ENCODE measurements at regions not wholly inside any gene's neighbourhood (a gene's known extent, or its start where the extent isn't known, plus 50 kb on each side); places are given as distances from the start of the nearest gene placed in this dataset.
"Not testable (repeated sequence)": the region's sequence is repeated elsewhere in the genome, so short reads cannot be mapped to it uniquely, and the experiment has no call there.

DNA sequence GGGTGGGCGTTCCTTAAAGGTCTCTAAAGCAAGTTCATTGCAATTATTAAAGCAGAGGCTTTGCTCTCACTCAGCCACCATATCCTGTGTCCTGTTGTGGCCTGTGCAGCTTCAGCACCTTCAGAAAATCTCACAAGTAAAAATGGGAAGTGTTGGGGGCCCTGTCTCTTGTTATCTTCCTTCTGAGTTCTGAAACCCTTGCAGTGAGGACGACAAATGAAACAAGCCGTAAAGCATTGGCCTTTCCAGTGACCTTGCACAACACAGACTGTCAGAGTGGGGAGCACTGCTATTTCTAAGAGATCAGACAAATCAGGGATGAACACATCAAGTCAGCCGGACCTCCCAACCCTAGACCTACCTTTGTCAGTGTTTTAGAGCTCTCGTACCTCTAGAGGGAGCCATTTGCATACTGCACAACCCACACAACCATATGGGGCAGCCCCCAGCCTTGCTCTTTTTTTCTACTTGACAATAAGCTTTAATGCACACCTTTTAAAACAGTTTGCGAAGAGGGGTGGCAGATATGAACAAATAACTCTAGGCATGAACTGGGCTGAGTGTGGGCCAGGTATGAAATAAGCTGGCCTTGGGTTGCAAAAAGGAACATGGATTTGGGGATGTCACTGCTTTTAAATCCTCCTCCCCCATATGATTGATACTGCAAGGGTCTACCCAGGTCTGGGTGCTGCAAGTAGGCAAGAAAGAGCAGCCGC lies 89.8 kb downstream of the KATNIP start:
- peak in 3 of 14 donors; percentile 1 to 10 (median 2) for DNase-seq

DNA sequence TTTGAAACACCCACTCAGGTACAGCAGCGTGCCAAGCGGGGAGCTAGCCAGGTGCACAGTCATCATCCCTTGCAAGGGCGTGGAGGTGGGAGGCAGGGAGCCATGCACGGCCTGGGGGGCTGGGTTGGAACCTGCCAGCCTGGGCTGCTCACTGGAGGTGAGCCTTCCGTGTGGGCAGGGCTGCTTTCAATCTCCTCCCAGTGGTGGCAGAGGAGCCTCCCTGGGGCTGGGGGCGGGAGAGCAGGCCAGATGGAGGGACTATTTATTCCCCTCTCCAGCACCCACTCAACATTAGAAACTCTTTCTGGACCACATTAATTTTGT lies 90.3 kb downstream of the KATNIP start:
- no peak for DNase-seq

DNA sequence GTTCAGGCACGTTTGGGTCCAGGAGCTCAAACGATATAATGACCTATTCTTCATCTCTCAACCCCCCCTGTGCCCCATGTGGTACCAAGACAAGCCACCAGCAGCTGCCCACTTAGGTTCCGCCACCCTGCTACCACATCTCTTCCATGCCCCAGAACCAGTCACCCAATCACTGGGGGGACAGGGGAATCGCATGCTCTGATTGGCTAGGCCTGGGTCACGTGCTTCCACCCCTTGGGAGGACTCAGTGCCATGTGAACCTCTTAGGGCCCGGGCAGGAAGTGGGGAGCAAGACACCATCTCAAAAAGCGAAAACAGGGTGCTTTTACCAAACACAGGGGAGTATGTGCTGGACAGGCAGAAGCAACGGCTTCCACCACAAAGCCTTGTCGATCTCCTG lies 91.3 kb downstream of the KATNIP start:
- no peak for DNase-seq

DNA sequence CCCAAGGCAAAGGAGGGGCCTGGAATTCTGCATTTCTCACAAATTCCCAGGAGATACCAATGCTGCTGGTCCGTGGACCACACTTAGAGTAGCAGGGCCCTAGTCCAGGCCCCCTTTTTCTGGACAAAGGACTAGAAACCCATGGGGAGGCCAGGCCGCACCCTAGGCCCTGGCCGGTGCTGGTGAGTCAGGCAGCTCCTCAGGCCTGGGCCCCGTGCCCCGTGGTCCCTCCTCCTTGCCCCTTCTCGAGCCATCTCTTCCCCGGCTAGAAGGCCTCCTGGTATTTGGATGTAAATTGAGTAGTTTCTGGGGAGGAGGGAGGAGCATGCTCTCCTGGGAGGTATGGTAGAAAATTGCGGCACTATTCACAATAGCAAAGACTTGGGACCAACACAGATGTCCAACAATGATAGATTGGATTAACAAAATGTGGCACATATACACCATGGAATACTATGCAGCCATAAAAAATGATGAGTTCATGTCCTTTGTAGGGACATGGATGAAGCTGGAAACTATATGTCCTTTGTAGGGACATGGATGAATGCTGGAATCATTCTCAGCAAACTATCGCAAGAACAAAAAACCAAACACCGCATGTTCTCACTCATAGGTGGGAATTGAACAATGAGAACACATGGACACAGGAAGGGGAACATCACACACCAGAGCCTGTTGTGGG lies 91.9 kb downstream of the KATNIP start:
- not testable (repeated sequence) for DNase-seq

DNA sequence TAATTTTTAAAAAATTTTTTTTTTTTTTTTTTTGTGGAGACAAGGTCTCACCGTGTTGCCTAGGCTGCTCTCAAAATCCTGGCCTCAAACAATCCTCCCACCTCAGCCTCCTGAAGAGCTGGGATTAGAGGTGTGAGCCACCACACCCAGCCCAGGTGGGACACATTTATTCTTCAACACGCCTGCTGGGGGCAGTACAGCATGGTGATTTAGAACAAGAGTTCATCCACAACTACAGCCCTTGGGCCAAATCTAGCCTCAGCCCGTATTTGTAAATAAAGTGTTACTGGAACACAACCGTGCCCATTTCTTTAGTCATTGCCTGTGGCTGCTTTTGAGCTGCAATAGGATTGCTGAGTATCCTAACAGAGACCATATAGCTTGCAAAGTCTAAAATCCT lies 92.8 kb downstream of the KATNIP start:
- DNase-seq = no peak

DNA sequence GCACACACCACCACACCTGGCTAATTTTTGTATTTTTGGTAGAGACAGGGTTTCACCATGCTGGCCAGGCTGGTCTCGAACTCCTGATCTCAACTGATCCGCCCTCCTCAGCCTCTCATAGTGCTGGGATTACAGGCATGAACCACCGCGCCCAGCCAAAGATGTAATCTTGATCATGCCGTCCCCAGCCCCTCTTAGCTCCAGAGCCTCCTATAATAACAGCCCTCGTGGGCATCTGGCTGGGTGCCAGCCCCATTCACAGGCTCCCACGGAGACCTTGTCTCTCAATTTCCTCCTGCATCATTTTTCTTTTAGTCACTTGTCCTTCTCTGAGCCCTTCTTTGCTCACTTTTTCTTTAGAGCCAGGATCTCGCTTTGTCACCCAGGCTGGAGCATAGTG lies 94.2 kb downstream of the KATNIP start:
- DNase-seq = no peak

DNA sequence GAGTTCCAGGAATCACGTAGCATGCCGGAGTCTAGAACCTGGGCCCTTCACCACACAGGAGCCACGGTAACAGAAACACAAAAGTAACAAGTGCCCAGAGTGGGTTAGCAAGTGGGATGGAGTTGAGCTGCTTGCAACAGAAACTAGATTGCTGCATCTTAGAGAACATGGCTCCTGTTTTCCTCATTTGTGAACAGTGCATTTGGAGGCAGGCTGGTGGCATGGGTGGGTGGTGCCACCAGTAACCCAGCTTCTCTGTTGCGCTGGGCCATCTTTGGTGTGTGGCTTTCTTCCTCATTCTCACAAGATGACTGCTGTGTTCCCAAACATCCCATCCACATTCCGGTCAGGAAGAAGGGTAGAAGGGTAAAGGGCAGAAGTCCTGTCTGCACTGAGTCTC lies 95.5 kb downstream of the KATNIP start:
- DNase-seq = no peak

DNA sequence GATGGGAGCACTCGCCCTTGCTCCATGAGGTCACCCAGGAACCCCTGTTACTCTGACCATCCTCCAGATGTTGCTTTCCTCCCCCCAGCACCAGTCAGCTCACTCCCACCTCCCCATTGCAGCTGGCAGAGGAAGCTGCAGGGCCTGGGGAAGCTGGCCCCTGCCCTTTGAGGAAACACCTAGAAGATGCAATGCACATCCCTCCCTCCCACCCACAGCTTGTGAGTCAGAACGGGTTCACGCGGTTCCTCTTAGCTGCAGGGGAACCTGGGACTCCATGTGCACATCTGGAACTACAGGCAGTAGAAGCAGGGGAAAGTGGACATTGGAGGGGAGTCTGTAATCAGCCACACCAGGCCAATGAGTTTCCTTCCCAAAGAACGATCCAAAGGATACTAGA lies 96.9 kb downstream of the KATNIP start:
- DNase-seq = no peak

DNA sequence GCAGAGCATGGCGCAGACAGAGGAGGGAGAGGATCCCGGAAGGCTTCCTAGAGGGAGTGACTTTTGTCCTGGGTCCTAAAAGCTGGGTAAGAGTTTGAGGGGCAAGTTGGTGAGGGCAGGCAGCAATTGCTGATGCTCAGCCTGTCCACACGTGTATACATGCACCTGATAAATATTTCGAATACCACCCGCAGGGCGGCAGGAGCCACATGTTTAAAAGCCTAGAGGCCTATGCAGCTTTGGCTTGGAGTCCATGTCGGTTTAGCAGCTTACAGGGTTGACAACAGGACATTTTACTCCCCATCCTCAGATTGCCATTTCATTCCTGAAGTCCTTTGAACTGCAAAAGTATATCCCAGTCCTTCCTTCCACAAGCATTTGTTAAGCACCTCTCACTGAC lies 99.1 kb downstream of the KATNIP start:
- DNase-seq = no peak

GRCh38 chr16:27650073-27650701 lies 100.2 kb downstream of the KATNIP start:
- no peak for DNase-seq

DNA sequence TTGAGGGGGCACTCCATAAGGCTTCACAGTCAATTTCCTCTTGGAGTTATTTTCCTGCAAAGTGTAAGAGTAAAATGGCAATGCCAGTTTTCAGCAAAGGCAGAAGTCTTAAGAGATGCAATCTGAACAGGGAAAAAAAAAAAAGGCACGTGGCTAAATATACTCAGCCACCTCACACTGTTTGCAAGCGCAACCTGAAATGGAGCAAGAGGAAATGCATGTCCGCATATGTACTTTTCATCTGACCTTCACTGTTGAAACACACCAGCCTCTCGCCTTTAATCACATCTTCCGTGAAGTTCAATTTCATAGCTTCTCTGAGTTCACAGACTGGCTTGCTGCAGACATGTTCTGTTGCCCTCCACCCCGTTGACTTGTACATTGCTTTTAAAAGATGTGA lies 101.4 kb downstream of the KATNIP start:
- no peak for DNase-seq

DNA sequence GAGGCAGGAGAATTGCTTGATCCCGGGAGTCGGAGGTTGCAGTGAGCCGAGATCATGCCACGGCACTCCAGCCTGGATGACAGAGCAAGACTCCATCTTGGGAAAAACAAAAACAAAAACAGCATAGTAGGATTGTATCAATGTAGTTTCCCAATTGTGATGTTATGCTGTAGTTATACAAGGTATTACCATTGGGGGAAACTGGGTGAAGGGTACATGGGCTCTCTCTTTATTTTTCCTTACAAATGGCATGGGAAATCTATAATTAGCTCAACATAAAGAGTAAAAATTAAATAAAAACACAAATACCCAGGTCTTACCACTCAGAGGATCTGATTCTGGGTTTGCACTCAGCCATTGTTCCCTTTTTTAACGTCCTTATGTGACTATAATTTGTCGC lies 107.9 kb downstream of the KATNIP start:
- no peak for DNase-seq

DNA sequence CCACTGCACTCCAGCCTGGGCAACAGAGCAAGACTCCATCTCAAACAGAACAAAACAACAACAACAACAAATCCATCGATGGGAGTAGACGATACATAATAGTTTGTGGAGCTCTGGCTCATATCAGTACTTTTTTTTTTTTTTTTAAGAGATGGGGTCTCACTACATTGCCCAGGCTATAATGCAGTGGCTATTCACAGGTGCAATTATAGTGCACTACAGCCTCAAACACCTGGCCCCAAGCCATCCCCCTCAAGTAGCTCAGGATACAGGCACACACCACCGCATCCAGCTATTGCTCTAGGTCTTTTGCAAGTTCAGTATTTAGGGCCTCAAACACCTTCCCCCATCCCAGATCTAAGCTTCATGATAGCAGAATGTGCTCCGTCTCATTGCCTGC lies 110.6 kb downstream of the KATNIP start:
- DNase-seq = no peak

DNA sequence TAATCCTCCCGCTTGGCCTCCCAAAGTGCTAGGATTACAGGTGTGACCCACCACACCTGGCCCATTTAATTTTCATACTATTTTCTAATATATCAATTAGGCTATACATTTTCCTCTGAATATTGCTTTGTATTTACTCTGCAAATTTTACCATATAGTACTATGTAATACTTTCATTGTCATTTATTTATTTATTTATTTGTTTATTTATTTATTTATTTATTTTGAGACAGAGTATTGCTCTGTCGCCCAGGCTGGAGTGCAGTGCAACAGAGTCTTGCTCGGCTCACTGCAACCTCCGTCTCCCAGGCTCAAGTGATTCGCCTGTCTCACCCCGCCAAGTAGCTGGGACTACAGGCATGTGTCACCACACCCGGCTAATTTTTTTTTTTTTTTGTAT lies 113.3 kb downstream of the KATNIP start:
- DNase-seq = not testable (repeated sequence)

DNA sequence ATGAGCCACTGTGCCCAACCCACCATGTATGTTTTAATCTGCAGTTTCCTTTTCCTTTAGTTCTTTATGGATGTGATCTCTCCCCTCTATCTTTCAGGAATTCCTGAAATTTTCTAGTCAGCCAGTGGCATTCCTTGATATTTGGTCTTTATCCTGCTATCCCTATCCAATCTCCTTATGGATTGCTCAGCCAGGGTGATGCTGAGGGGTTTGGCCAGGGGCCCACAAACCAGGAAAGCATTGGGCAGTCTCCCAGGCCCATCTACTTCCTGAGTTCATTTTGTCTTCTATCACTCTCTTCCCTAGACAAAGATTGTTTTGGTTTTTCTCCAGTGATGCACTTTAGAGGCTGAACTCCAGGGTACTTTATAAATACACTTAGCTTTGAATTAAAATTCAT lies 115.9 kb downstream of the KATNIP start:
- DNase-seq = no peak

DNA sequence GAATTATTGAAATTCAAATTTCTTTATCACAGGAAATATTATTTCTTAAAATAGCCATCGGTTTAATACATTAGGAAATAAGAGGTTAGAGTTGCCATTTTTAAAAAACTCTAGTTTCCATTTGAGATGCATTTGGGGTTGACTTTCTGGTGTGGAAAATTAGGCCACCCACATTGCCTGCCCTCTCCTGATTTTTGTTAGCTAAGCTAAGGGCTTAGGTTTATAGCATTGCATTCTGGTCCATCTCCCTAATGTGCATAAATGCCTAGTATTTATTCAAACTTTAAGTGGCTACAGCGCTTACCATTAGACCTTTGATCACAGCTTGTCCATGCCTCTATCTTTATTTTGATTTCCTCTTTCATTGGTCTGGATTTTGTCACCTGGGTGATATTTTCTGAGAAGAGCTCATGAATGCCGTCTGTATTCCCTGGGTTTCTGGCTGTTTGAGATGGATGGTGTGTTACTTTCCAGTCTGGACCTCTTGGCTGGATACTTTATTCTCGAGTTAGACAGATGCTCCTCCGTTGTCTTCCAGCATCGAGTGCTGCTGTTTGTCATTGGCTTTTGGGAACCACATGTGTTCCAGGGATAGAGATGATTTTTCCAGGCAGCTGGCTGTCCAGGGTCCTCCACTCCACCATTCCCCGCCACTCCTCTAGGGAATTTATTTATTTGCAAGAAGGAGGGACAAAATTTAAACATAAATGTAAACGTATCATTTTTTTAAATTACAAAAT lies 120.3 kb downstream of the KATNIP start:
- no peak for DNase-seq

DNA sequence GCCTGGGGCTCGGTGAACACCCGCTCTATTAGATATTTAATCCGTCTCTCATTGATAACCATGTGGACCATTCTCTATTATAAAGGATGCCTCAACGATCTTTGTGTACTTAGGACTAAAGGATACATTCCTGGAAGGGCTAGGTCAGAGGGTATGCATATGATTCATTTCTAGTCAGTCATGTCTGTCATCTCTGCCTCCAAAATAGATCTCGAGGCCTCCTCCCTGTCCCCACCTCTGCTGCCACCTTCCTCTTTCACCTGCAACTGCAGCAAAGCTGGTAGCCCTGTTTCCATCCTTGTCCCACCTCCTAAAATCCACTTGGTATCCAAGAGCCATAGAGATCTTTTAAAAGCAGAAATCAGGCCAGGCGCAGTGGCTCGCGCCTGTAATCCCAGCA lies 121.5 kb downstream of the KATNIP start:
- no peak for DNase-seq

GRCh38 chr16:27676839-27677238 lies 126.9 kb downstream of the KATNIP start:
- no peak for DNase-seq

- no peak for DNase-seq
Observed at GRCh38 chr16:27677263-27677662, 127.3 kb downstream of the KATNIP start.

- DNase-seq = no peak
Observed at GRCh38 chr16:27678955-27679354, 129.0 kb downstream of the KATNIP start.

DNA sequence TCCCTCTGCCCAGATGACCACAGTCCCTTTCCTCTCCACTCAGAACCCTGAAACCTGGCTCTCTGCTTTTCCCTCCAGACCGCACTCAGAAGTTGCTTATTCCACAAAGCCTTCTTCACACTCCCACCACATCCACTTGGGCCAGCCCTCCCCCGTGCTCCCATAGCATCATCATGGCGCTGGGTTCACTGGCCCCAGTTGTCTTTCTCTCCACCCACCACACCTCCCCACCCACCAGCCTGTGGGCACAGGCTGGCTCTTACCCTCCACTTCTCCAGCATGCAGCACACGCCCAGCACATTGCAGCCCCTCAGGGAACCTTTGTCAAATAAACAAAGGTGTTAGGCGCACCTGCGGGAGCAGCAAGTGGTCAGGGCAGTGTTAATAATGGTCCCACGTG lies 130.0 kb downstream of the KATNIP start:
- no peak for DNase-seq

DNA sequence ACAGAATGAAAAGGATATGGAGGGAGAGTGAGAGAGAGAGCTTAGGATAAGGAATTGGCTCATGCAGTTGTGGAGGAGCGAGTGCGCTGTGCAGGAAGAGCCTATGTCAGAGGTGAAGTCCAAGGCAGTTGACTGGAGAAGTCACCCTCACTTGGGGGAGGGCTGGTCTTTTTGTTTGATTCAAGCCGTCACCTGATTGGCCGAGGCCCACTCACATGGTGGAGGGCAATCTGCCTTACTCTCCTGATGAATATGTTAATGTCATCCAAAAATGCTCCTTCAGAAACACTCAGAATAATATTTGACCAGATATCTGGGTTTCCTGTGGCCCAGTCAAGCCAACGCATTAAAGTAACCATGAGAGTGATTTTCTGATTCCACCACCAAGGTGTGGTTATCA lies 131.7 kb downstream of the KATNIP start:
- no peak for DNase-seq

DNA sequence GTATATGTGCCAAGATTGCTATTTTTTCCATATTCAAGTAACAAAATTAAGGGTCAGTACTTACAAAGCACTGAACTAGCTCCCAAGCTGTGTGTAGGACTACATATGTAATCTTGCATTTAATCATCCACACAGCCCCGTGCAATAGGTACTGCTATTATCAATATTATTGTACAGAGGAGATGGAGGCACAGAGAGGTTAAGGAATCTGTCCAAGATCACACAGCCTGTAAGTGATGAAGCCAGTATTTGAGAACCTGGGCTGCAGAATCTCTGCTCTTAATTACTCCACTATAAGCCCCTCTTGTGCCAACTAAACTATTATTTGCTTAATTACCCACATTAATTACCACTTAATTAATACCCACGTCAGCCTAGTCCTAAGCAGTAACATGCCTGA lies 134.1 kb downstream of the KATNIP start:
- no peak for DNase-seq

- no peak for DNase-seq
Observed at GRCh38 chr16:27685807-27686206, 135.9 kb downstream of the KATNIP start.

Measured in C1 segment of cervical spinal cord (tissue), 14 donors.